IPS-18a (cell line): ENCODE measurements at regions not wholly inside any gene's neighbourhood (a gene's known extent, or its start where the extent isn't known, plus 50 kb on each side); places are given as distances from the start of the nearest gene placed in this dataset.

Experiments
- H3K27ac ChIP-seq: one replicate; pipeline ENCODE4 v1.5.1; 2013; ENCODE audit warnings: low read length
- H3K27me3 ChIP-seq: one replicate; pipeline ENCODE4 v1.6.1; 2013; ENCODE audit warnings: mild to moderate bottlenecking, low read length; ENCODE audit not compliant: control insufficient read depth, insufficient read depth
- H3K36me3 ChIP-seq: one replicate; pipeline ENCODE4 v1.6.1; 2013; ENCODE audit warnings: low read depth, low read length; ENCODE audit not compliant: control insufficient read depth
- H3K4me1 ChIP-seq: one replicate; pipeline ENCODE4 v1.6.1; 2013; ENCODE audit warnings: low read depth, low read length; ENCODE audit not compliant: control insufficient read depth
- H3K4me3 ChIP-seq: one replicate; pipeline ENCODE4 v1.5.1; 2013; ENCODE audit warnings: low read length
- H3K9ac ChIP-seq: one replicate; pipeline ENCODE4 v1.6.1; 2013; ENCODE audit warnings: mild to moderate bottlenecking, low read length, moderate library complexity
- H3K9me3 ChIP-seq: one replicate; pipeline ENCODE4 v1.6.1; 2013; ENCODE audit warnings: low read depth, low read length; ENCODE audit not compliant: control insufficient read depth

- no peaks in the 10 kb centered on the region for H3K4me1 ChIP-seq
- H3K4me3 ChIP-seq = no peak overlapping the region
- no peak overlapping the region for H3K27ac ChIP-seq
- no peaks in the 10 kb centered on the region for H3K9me3 ChIP-seq
- no peak overlapping the region for H3K9ac ChIP-seq
- H3K27me3 ChIP-seq = no peaks in the 10 kb centered on the region
- H3K36me3 ChIP-seq = no peaks in the 10 kb centered on the region
Observed at GRCh38 chr12:118513611-118514010, 137.3 kb downstream of the SUDS3 start.

GRCh38 chr12:118514297-118514696, 137.9 kb downstream of the SUDS3 start:
- Histone ChIP-seq H3K9me3 (no peaks in the 10 kb centered on the region), H3K9ac (no peak overlapping the region), H3K4me3 (no peak overlapping the region), H3K27me3 (no peaks in the 10 kb centered on the region), H3K36me3 (no peaks in the 10 kb centered on the region), H3K27ac (no peak overlapping the region), H3K4me1 (no peaks in the 10 kb centered on the region)

GRCh38 chr12:118520214-118521035, 144.1 kb downstream of the SUDS3 start:
- Histone ChIP-seq H3K9ac (no peak overlapping the region), H3K9me3 (no peaks in the 10 kb centered on the region), H3K4me1 (no peaks in the 10 kb centered on the region), H3K27ac (no peak overlapping the region), H3K27me3 (no peaks in the 10 kb centered on the region), H3K36me3 (no peaks in the 10 kb centered on the region), H3K4me3 (no peak overlapping the region)

- no peak overlapping the region for H3K4me3 ChIP-seq
- no peaks in the 10 kb centered on the region for H3K36me3 ChIP-seq
- H3K4me1 ChIP-seq = no peaks in the 10 kb centered on the region
- H3K9me3 ChIP-seq = no peaks in the 10 kb centered on the region
- no peak overlapping the region for H3K9ac ChIP-seq
- H3K27ac ChIP-seq = no peak overlapping the region
- no peaks in the 10 kb centered on the region for H3K27me3 ChIP-seq
Observed at GRCh38 chr12:118521036-118521370, 144.6 kb downstream of the SUDS3 start.

- Histone ChIP-seq H3K9me3 (no peaks in the 10 kb centered on the region), H3K4me3 (no peak overlapping the region), H3K27ac (no peak overlapping the region), H3K27me3 (no peaks in the 10 kb centered on the region), H3K36me3 (no peaks in the 10 kb centered on the region), H3K4me1 (no peaks in the 10 kb centered on the region), H3K9ac (no peak overlapping the region)
Observed at GRCh38 chr12:118524446-118524845, 148.1 kb downstream of the SUDS3 start.

GRCh38 chr12:118525216-118525615, 148.9 kb downstream of the SUDS3 start:
- Histone ChIP-seq H3K4me3 (no peak overlapping the region), H3K9ac (no peak overlapping the region), H3K27me3 (no peaks in the 10 kb centered on the region), H3K36me3 (no peaks in the 10 kb centered on the region), H3K4me1 (no peaks in the 10 kb centered on the region), H3K27ac (no peak overlapping the region), H3K9me3 (no peaks in the 10 kb centered on the region)

- Histone ChIP-seq H3K4me1 (no peaks in the 10 kb centered on the region), H3K4me3 (no peak overlapping the region), H3K27me3 (no peaks in the 10 kb centered on the region), H3K36me3 (no peaks in the 10 kb centered on the region), H3K27ac (no peak overlapping the region), H3K9me3 (no peaks in the 10 kb centered on the region), H3K9ac (no peak overlapping the region)
Observed at GRCh38 chr12:118526255-118527095, 150.1 kb downstream of the SUDS3 start.

- Histone ChIP-seq H3K4me3 (no peak overlapping the region), H3K9ac (no peak overlapping the region), H3K4me1 (no peaks in the 10 kb centered on the region), H3K9me3 (no peaks in the 10 kb centered on the region), H3K27ac (no peak overlapping the region), H3K36me3 (no peaks in the 10 kb centered on the region), H3K27me3 (no peaks in the 10 kb centered on the region)
Observed at GRCh38 chr12:118527310-118527709, 151.0 kb downstream of the SUDS3 start.

GRCh38 chr12:118528625-118529024, 152.3 kb downstream of the SUDS3 start:
- Histone ChIP-seq H3K4me3 (no peak overlapping the region), H3K9me3 (no peaks in the 10 kb centered on the region), H3K36me3 (no peaks in the 10 kb centered on the region), H3K27ac (no peak overlapping the region), H3K4me1 (no peaks in the 10 kb centered on the region), H3K9ac (no peak overlapping the region), H3K27me3 (no peaks in the 10 kb centered on the region)

- Histone ChIP-seq H3K27me3 (no peaks in the 10 kb centered on the region), H3K4me1 (peaks cover 16% of the 10 kb centered on the region), H3K4me3 (no peak overlapping the region), H3K36me3 (no peaks in the 10 kb centered on the region), H3K27ac (no peak overlapping the region), H3K9ac (no peak overlapping the region), H3K9me3 (no peaks in the 10 kb centered on the region)
Observed at GRCh38 chr12:118534003-118534402, 157.6 kb downstream of the SUDS3 start.

GRCh38 chr12:118536306-118536906, 160.1 kb downstream of the SUDS3 start:
- no peaks in the 10 kb centered on the region for H3K9me3 ChIP-seq
- no peak overlapping the region for H3K4me3 ChIP-seq
- no peak overlapping the region for H3K27ac ChIP-seq
- no peaks in the 10 kb centered on the region for H3K27me3 ChIP-seq
- no peak overlapping the region for H3K9ac ChIP-seq
- no peaks in the 10 kb centered on the region for H3K36me3 ChIP-seq
- H3K4me1 ChIP-seq = peaks cover 16% of the 10 kb centered on the region
